Activated CD4-positive, alpha-beta T cell treated with anti-CD3 and anti-CD28 coated beads, Interleukin-2, amount 50 U/mL, for 1 hour (primary cell): ENCODE measurements at regions not wholly inside any gene's neighbourhood (a gene's known extent, or its start where the extent isn't known, plus 50 kb on each side); places are given as distances from the start of the nearest gene placed in this dataset.

Source experiments
- DNase-seq: peaks from one replicate; pipeline ENCODE4 v3.0.0-alpha.2; 2020

- DNase-seq = no peak
These were observed 223.1 kb upstream of the PPP2R2D start for GRCh38 chr10:131677671-131678070.

GRCh38 chr10:131678171-131678570 lies 222.6 kb upstream of the PPP2R2D start:
- no peak for DNase-seq

GRCh38 chr10:131678613-131679012 lies 222.2 kb upstream of the PPP2R2D start:
- DNase-seq = no peak

- no peak for DNase-seq
These were observed 220.9 kb upstream of the PPP2R2D start for GRCh38 chr10:131679926-131680325.

GRCh38 chr10:131681122-131681521 lies 219.7 kb upstream of the PPP2R2D start:
- no peak for DNase-seq

- DNase-seq = no peak
These were observed 219.2 kb upstream of the PPP2R2D start for GRCh38 chr10:131681656-131682055.

- DNase-seq = no peak
These were observed 218.4 kb upstream of the PPP2R2D start for GRCh38 chr10:131682271-131682962.

- no peak for DNase-seq
These were observed 217.4 kb upstream of the PPP2R2D start for GRCh38 chr10:131683281-131683861.

GRCh38 chr10:131683941-131684340 lies 216.9 kb upstream of the PPP2R2D start:
- no peak for DNase-seq

- no peak for DNase-seq
These were observed 215.8 kb upstream of the PPP2R2D start for GRCh38 chr10:131685007-131685406.

GRCh38 chr10:131685576-131685975 lies 215.2 kb upstream of the PPP2R2D start:
- DNase-seq = no peak

GRCh38 chr10:131686781-131687420 lies 213.9 kb upstream of the PPP2R2D start:
- no peak for DNase-seq

- no peak for DNase-seq
These were observed 212.5 kb upstream of the PPP2R2D start for GRCh38 chr10:131688304-131688703.

- DNase-seq = no peak
These were observed 211.8 kb upstream of the PPP2R2D start for GRCh38 chr10:131689016-131689415.

- DNase-seq = no peak
These were observed 211.3 kb upstream of the PPP2R2D start for GRCh38 chr10:131689486-131689885.

- no peak for DNase-seq
These were observed 210.7 kb upstream of the PPP2R2D start for GRCh38 chr10:131689954-131690757.

- DNase-seq = no peak
These were observed 210.0 kb upstream of the PPP2R2D start for GRCh38 chr10:131690805-131691239.

GRCh38 chr10:131691481-131692090 lies 209.2 kb upstream of the PPP2R2D start:
- no peak for DNase-seq

GRCh38 chr10:131692176-131692575 lies 208.6 kb upstream of the PPP2R2D start:
- DNase-seq = no peak

GRCh38 chr10:131692686-131693334 lies 208.0 kb upstream of the PPP2R2D start:
- no peak for DNase-seq

GRCh38 chr10:131693766-131694165 lies 207.0 kb upstream of the PPP2R2D start:
- DNase-seq = no peak

- no peak for DNase-seq
These were observed 206.5 kb upstream of the PPP2R2D start for GRCh38 chr10:131694168-131694780.
